Naive thymus-derived CD4-positive, alpha-beta T cell (primary cell): ENCODE measurements at regions not wholly inside any gene's neighbourhood (a gene's known extent, or its start where the extent isn't known, plus 50 kb on each side); places are given as distances from the start of the nearest gene placed in this dataset.
"Not testable (repeated sequence)": the region's sequence is repeated elsewhere in the genome, so short reads cannot be mapped to it uniquely, and the experiment has no call there.

Source experiments
- ATAC-seq: fragments of 150-1000 bp; cut with Tn5 transposase; 2 replicates; pipeline ENCODE4 v1.10.0; 2021; ENCODE audit warnings: mild to moderate bottlenecking, moderate library complexity
- CTCF ChIA-PET: fragments of 350-600 bp; sonication (Branson Sonifier 250); formaldehyde crosslinking; loops from one replicate; lab custom pipeline; 2021; ENCODE audit warnings: antibody characterized with exemption; lab: Charles Lee
- POLR2A ChIA-PET: fragments of 350-600 bp; sonication (Branson Sonifier 250); formaldehyde crosslinking; loops from one replicate; lab custom pipeline; 2021; ENCODE audit warnings: antibody characterized with exemption, inconsistent platforms; lab: Charles Lee
- DNase-seq, 9 donors: peaks; one replicate each; pipeline versions ENCODE4 v3.0.0 to v3.0.0-alpha.2; 2020 to 2022; ENCODE audit warnings: mixed read lengths in 1 of 9
- H3K27ac ChIP-seq: one replicate; pipeline ENCODE4 v1.7.0; 2013; ENCODE audit warnings: mild to moderate bottlenecking, low read depth, low read length, moderate library complexity
- H3K27me3 ChIP-seq, 2 donors: one replicate each; pipeline ENCODE4 v1.7.0; 2013; ENCODE audit warnings: low read length in 2 of 2, mild to moderate bottlenecking in 2 of 2, moderate library complexity in 2 of 2; ENCODE audit not compliant: control insufficient read depth in 2 of 2, insufficient read depth in 2 of 2
- H3K36me3 ChIP-seq, 3 experiments: 1 replicate in 2 of 3; 2 replicates in 1 of 3; pipeline ENCODE4 v1.7.0; 2013; ENCODE audit warnings: low read length in 3 of 3, mild to moderate bottlenecking in 3 of 3, moderate library complexity in 1 of 3; ENCODE audit not compliant: insufficient read depth in 3 of 3, control insufficient read depth in 2 of 3
- H3K4me1 ChIP-seq, 2 donors: one replicate each; pipeline ENCODE4 v1.7.0; 2013; ENCODE audit warnings: low read length in 2 of 2, mild to moderate bottlenecking in 2 of 2, moderate library complexity in 1 of 2; ENCODE audit not compliant: control insufficient read depth in 2 of 2, insufficient read depth in 2 of 2
- H3K4me3 ChIP-seq: 2 replicates; pipeline ENCODE4 v1.7.0; 2013; ENCODE audit warnings: mild to moderate bottlenecking, low read length
- H3K9me3 ChIP-seq, 3 experiments: 1 replicate in 2 of 3; 2 replicates in 1 of 3; pipeline ENCODE4 v1.7.0; 2013; ENCODE audit warnings: low read length in 3 of 3; ENCODE audit not compliant: control insufficient read depth in 2 of 3
- H3K27ac Mint-ChIP-seq, 9 donors: one replicate each; pipeline ENCODE4 v1.8.0; 2020 to 2022; ENCODE audit warnings: mixed read lengths in 9 of 9, mild to moderate bottlenecking in 8 of 9, moderate library complexity in 5 of 9, inconsistent platforms in 2 of 9
- H3K27me3 Mint-ChIP-seq, 5 donors: one replicate each; pipeline ENCODE4 v1.8.0; 2021 to 2022; ENCODE audit warnings: mixed read lengths in 5 of 5, mild to moderate bottlenecking in 1 of 5
- H3K36me3 Mint-ChIP-seq, 5 donors: one replicate each; pipeline ENCODE4 v1.8.0; 2020 to 2022; ENCODE audit warnings: mixed read lengths in 5 of 5, mild to moderate bottlenecking in 3 of 5, inconsistent platforms in 1 of 5
- H3K4me1 Mint-ChIP-seq, 7 donors: one replicate each; pipeline ENCODE4 v1.8.0; 2020 to 2022; ENCODE audit warnings: mixed read lengths in 7 of 7, mild to moderate bottlenecking in 3 of 7, inconsistent platforms in 1 of 7
- H3K4me3 Mint-ChIP-seq, 10 donors: one replicate each; pipeline ENCODE4 v1.8.0; 2020 to 2022; ENCODE audit warnings: mild to moderate bottlenecking in 10 of 10, mixed read lengths in 10 of 10, moderate library complexity in 6 of 10, inconsistent platforms in 2 of 10
- H3K9me3 Mint-ChIP-seq, 11 donors: one replicate each; pipeline ENCODE4 v1.8.0; 2020 to 2022; ENCODE audit warnings: mixed read lengths in 11 of 11, mild to moderate bottlenecking in 4 of 11, inconsistent platforms in 1 of 11, moderate library complexity in 1 of 11
- intact Hi-C, 2 donors: fragments of 100-400 bp; cut with micrococcal nuclease; formaldehyde crosslinking; loops; one replicate each; pipeline ENCODE4 v1.15.1; 2023

DNA sequence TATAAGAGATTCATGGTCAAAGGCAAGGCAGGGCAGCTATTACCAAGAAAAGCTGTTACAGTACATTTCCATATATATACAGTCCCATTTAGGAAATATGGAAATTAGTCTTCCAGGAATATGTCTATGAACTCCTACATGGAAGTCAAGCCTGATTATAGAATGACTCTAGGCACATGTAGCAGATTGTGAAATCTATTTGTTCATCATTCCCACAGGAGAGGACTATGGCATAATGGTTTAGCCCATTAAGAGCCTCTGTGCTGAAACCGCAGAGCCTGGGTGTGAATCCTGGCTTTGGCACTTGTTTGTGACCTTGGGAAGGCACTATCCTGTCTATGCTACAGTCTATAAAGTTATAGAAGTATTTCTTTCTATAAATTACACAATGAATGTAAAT is 764.8 kb downstream of the RAPGEF2 start:
- Histone ChIP-seq H3K4me3 (no peak overlapping the region), H3K4me1 (no peaks in the 10 kb centered on the region), H3K9me3 (no peaks in the 10 kb centered on the region), H3K27me3 (no peaks in the 10 kb centered on the region), H3K27ac (no peak overlapping the region), H3K36me3 (no peaks in the 10 kb centered on the region)
- Mint-ChIP-seq H3K27me3 (no peaks in the 10 kb centered on the region), H3K9me3 (peaks cover 0 to 16% (median 2%) of the 10 kb centered on the region in 11 donors), H3K27ac (no peak overlapping the region), H3K4me3 (no peak overlapping the region), H3K36me3 (no peaks in the 10 kb centered on the region), H3K4me1 (no peaks in the 10 kb centered on the region)
- intact Hi-C loops = no loop called here
- ChIA-PET CTCF (no interaction called here), POLR2A (no interaction called here)
- ATAC-seq = no peak
- DNase-seq = no peak

DNA sequence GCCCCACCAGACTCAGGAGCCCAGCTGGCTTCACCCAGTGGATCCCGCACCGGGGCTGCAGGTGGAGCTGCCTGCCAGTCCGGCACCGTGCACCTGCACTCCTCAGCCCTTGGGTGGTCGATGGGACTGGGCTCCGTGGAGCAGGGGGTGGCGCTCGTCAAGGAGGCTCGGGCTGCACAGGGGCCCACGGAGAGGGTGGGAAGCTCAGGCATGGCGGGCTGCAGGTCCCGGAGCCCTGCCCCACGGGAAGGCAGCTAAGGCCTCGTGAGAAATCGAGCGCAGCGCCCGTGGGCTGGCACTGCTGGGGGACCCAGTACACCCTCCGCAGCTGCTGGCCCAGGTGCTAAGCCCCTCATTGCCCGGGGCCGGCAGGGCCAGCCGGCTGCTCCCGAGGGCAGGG is 766.1 kb downstream of the RAPGEF2 start:
- H3K27me3 Mint-ChIP-seq, DNase-seq, intact Hi-C loops, POLR2A ChIA-PET, H3K27ac Mint-ChIP-seq, H3K4me1 ChIP-seq, H3K4me1 Mint-ChIP-seq, H3K4me3 Mint-ChIP-seq, H3K36me3 Mint-ChIP-seq, H3K36me3 ChIP-seq, H3K9me3 ChIP-seq, H3K27ac ChIP-seq, ATAC-seq, H3K4me3 ChIP-seq, CTCF ChIA-PET, H3K27me3 ChIP-seq: not testable (repeated sequence)
- peaks cover 0 to 25% (median 4%) of the 10 kb centered on the region in 11 donors for H3K9me3 Mint-ChIP-seq

DNA sequence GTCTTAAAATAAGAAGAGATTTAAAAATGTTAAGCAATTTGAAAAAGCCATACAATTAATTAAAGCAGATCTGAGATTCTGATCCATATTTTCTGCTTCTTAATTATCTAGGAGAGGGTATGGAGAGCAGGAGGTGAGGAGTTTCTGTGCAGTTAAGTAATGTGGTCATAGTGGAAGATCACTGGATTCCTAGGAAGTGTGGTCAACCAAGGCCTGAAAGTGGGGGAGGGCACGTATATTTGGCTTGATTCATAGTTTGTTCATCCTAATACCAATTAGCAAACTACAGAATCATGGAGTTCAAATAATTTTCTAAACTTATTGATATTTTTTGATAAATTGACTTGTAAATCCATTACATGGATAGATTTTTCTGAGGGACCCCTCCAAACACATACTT is 768.3 kb downstream of the RAPGEF2 start:
- Histone ChIP-seq H3K27me3 (no peaks in the 10 kb centered on the region), H3K4me1 (no peaks in the 10 kb centered on the region), H3K27ac (no peak overlapping the region), H3K9me3 (no peaks in the 10 kb centered on the region), H3K4me3 (no peak overlapping the region), H3K36me3 (no peaks in the 10 kb centered on the region)
- ATAC-seq (no peak), DNase-seq (no peak)
- POLR2A ChIA-PET = no interaction called here
- intact Hi-C loops = no loop called here
- Mint-ChIP-seq H3K27me3 (no peaks in the 10 kb centered on the region), H3K4me1 (no peaks in the 10 kb centered on the region), H3K27ac (no peak overlapping the region), H3K4me3 (no peak overlapping the region), H3K9me3 (peaks cover 0 to 32% (median 8%) of the 10 kb centered on the region in 11 donors), H3K36me3 (no peaks in the 10 kb centered on the region)
- CTCF ChIA-PET = no interaction called here

DNA sequence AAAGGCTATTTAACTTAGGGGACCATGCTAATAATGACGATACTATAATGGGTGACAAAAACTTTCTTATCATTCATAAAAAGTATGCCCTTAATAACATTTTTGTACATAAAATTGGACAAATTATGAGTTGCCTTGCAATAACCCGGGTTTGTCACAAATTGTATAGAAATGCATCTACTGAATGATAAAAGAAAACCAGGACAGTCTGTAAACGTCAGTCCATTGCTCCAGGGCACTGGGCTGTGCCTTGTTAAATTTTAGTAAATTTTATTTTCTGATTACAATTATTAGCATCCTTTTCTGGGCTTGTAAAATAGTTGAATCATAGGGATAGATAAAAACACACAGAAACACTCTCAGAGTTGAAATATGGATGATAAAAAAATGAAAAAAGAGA is 778.3 kb downstream of the RAPGEF2 start:
- Mint-ChIP-seq H3K27ac (no peak overlapping the region), H3K4me3 (no peak overlapping the region), H3K4me1 (no peaks in the 10 kb centered on the region), H3K36me3 (no peaks in the 10 kb centered on the region), H3K27me3 (no peaks in the 10 kb centered on the region), H3K9me3 (peaks cover 0 to 9% (median 5%) of the 10 kb centered on the region in 11 donors)
- ATAC-seq (no peak), DNase-seq (no peak)
- H3K27ac ChIP-seq = no peak overlapping the region
- no peak overlapping the region for H3K4me3 ChIP-seq
- no peaks in the 10 kb centered on the region for H3K27me3 ChIP-seq
- ChIA-PET CTCF (interaction anchor here (0.6 kb wide), 1 partner anchor 544 kb away, joined by 5 read pairs; no protein-coding TSS in a partner anchor), POLR2A (no interaction called here)
- H3K4me1 ChIP-seq = no peaks in the 10 kb centered on the region
- no peaks in the 10 kb centered on the region for H3K36me3 ChIP-seq
- H3K9me3 ChIP-seq = no peaks in the 10 kb centered on the region
- intact Hi-C loops = no loop called here

DNA sequence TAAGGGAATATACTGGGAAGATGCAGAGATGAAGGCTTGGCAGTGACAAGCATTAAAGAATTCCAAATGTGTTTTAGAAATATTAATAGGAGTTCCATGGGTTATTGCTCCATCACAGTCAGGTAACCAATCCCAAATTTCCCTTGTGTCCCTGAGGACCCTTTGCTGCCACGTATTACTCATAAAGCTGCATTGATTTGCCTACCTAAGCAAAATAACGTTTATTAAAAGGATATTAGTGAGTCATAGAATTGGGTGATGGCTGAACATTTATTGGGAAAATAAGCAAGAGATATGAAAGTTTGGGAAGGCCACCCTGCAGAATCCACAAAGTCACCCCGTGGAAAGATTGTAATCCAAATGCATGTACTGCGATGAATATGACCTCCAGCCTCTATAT is 782.1 kb downstream of the RAPGEF2 start:
- H3K36me3 Mint-ChIP-seq = no peaks in the 10 kb centered on the region
- CTCF ChIA-PET = no interaction called here
- H3K27ac Mint-ChIP-seq = no peak overlapping the region
- Histone ChIP-seq H3K27me3 (no peaks in the 10 kb centered on the region), H3K4me1 (no peaks in the 10 kb centered on the region), H3K4me3 (no peak overlapping the region), H3K9me3 (no peaks in the 10 kb centered on the region), H3K36me3 (no peaks in the 10 kb centered on the region), H3K27ac (no peak overlapping the region)
- peaks cover 0 to 2% (median 0%) of the 10 kb centered on the region in 7 donors for H3K4me1 Mint-ChIP-seq
- ATAC-seq (no peak), DNase-seq (no peak)
- intact Hi-C loops = no loop called here
- POLR2A ChIA-PET = no interaction called here
- no peak overlapping the region for H3K4me3 Mint-ChIP-seq
- H3K27me3 Mint-ChIP-seq = no peaks in the 10 kb centered on the region
- peaks cover 0 to 6% (median under 1%) of the 10 kb centered on the region in 11 donors for H3K9me3 Mint-ChIP-seq

DNA sequence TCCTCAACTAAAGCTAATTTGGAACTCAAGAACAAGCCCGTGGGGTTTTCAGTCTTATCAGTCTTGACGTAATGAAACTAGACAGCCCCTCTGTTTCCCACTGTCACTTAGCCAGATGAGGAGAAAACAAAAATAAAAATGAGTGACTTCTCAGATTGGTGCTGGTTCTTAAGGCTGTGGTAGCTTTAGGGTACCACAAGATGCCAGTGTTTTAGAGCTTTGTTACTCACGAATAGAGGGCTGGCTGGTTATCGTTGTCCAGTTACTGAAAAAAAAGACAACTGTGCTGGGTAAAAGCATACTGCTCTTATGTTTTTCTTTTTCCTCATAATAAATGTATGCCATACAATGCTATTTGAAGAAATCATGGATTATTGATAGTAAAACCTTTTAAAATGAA is 796.7 kb downstream of the RAPGEF2 start:
- Histone ChIP-seq H3K27ac (no peak overlapping the region), H3K9me3 (no peaks in the 10 kb centered on the region), H3K27me3 (no peaks in the 10 kb centered on the region), H3K4me3 (no peak overlapping the region), H3K36me3 (no peaks in the 10 kb centered on the region), H3K4me1 (no peaks in the 10 kb centered on the region)
- ChIA-PET CTCF (no interaction called here), POLR2A (no interaction called here)
- DNase-seq (no peak), ATAC-seq (no peak)
- Mint-ChIP-seq H3K4me3 (no peak overlapping the region), H3K4me1 (no peaks in the 10 kb centered on the region), H3K27me3 (no peaks in the 10 kb centered on the region), H3K9me3 (peaks cover 0 to 19% (median 3%) of the 10 kb centered on the region in 11 donors), H3K36me3 (no peaks in the 10 kb centered on the region), H3K27ac (no peak overlapping the region)
- intact Hi-C loops = no loop called here

DNA sequence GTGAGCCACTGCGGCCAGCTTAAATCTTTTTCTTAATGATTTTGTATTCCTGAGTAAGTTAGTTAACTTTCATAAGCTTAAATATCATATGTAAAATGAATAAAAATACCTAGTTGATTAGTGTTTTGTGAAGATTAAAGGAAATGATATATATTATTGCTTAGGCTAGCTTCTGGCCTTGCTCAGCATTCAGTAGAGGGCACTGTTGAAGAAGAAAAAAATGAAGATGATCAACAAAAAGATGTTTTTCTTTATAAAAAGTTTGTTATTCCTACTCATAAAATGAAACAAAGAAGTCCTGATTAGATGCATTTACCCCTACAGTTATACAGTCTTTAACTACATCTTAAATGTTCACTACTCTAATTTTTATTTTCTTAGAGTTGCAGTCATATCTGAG is 797.7 kb downstream of the RAPGEF2 start:
- no peaks in the 10 kb centered on the region for H3K36me3 ChIP-seq
- POLR2A ChIA-PET = no interaction called here
- Mint-ChIP-seq H3K27me3 (no peaks in the 10 kb centered on the region), H3K4me3 (no peak overlapping the region), H3K4me1 (no peaks in the 10 kb centered on the region), H3K27ac (no peak overlapping the region), H3K36me3 (no peaks in the 10 kb centered on the region), H3K9me3 (peaks cover 0 to 14% (median 3%) of the 10 kb centered on the region in 11 donors)
- DNase-seq = no peak
- intact Hi-C loops = no loop called here
- no peak overlapping the region for H3K4me3 ChIP-seq
- H3K9me3 ChIP-seq = no peaks in the 10 kb centered on the region
- no peak overlapping the region for H3K27ac ChIP-seq
- H3K4me1 ChIP-seq = no peaks in the 10 kb centered on the region
- CTCF ChIA-PET = no interaction called here
- no peak for ATAC-seq
- H3K27me3 ChIP-seq = no peaks in the 10 kb centered on the region
